HG03139 (cell line): ENCODE measurements at regions not wholly inside any gene's neighbourhood (a gene's known extent, or its start where the extent isn't known, plus 50 kb on each side); places are given as distances from the start of the nearest gene placed in this dataset.
A peak's percentile ranks its signal among the peaks of the same experiment; 100 is the strongest.

ENCODE experiments used
- ATAC-seq: cut with Tn5 transposase; IDR thresholded peaks from one replicate; pipeline ENCODE4 v1.9.1; 2021; ENCODE audit not compliant: unreplicated experiment

DNA sequence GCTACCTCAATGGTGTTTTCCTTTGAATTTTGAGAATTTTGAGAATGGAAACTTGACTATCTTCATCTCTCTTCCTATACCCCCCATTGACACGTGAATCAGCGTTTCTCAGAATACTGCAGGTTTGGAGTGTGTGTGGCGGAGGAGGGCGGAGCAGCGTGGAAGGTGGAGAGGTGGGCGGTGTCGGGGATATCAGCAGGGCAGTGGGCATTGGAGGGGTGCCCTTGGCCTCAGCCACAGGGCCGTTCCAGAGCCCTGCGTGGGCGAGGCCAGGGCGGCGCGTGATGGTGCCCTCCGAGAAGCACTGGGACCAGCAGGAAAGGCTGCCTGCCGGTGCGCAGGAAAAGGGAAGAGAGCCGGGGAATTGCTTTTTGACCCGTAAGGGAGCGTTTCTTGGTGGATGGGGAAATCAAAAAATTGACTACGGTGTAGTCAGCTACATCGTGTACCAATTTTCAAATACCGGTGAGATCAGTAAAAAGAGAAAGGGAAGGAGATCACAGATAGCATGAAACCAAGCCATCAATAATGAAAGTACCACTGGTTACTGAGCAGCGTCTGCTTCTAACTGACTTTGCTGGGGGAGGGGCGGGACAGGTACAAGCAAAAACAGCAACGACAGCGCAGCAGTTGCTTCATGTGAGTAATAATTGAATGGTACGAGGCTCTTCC lies 82.7 kb upstream of the DUSP22 start:
- no peak for ATAC-seq

- no peak for ATAC-seq
These were observed 82.2 kb upstream of the DUSP22 start for GRCh38 chr6:210104-210456.

DNA sequence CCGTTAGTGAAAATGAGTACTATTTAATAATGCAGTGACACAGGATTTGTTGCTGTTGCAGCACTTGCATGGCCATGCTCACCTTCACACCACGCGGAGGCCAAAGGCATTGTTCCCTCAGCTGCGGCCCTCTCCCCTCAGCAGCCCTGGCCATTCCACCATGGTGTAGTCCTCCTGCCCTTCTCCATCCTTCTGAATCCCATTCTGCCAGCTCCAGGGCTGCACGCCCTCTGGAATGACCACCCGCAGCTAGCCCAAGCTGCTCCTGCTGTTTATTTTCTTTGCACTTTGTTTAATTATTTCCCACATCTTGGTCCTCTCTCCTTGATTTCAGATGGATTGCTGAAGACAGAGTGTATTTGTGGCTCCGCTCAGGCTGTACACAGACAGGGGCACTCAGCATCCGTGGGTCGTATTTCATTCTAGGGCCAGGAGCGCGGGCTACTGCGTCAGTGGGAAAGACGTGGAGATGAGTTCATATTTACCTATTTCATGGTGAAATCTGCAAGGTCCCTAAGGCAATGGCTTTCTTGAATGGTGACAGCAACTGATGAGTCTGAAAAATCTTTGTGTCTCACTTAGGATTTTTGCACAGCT lies 81.4 kb upstream of the DUSP22 start:
- ATAC-seq: no peak

GRCh38 chr6:211871-212497 lies 80.3 kb upstream of the DUSP22 start:
- no peak for ATAC-seq

DNA sequence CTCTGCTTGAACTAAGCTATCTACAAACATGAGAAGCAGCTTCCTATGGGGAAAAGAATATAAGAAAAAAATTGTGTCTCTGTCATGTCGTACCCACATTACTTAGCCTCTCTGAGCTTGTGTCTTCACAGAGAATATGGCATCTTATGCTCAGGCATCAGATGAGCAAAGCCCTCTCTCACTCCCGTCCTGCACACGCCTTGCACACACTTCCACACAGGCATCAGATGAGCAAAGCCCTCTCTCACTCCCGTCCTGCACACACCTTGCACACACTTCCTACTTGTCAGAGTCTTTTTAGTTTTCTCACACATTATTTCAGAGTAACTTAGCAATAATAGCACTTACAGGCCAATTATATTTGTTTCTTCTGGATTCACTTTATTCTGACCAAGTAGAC lies 79.0 kb upstream of the DUSP22 start:
- ATAC-seq: no peak

GRCh38 chr6:214428-214827 lies 77.9 kb upstream of the DUSP22 start:
- ATAC-seq: no peak

DNA sequence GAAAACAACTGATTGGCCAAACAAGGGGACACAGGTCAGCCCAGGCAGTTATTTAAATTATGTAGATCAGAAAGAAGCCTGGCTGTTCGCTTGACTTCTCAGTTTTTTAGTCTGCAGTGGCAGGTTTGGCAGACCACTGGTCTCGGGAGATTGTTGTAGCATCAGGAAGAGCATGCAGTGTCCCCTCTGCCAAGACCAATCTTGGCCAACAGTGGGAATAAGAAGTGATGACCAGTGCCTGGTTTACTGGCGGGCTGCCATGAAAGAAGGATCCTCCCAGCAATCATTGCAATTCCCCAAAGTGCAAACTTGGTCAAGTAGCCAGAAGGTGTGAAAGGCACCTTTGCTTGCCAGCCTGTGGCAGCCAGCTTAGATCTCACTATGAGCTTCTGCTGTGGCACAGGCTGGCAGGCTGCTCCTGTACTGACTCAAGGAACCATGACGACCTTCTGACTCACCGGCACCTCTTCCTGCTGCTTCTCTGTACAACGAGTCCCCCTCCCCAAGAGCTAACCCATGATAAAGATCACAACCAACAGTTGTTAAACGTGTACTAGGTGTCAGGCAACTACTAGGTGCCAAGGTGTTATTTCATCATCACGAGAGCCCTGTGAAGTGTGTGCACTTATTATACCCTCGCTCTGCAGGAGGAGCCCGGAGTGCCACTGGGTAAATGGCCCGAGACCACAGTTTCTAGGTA lies 76.8 kb upstream of the DUSP22 start:
- no peak for ATAC-seq

DNA sequence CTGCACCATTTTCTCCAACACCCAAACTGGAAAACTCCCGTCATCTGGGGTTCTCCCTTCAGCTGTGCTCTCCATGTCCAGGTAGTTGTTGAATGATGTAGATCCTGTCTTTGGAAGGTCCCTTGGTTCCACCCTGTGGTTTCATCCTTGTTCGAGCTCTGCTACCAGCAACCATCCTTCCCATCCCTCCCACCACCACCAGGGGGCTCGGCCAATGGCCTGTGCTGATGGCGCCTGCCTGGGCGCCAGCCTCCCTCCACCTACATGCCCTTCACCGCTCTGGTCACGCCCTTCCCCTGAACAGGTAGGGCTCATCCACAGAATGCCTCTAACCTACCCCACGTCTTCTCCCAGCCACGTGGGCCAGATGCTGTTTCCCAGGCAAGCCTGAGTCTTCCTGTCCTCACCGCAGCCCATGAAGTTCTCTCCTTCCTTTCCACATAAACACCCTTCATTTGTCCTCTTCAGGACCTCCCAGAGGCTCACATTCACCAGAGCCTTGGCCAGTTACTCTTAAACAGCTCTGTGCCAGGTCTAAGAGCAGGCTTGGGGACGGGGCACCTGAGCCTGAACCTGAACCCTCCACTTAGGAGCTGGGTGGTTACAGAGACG lies 75.1 kb upstream of the DUSP22 start:
- no peak for ATAC-seq

- peak; percentile 40 for ATAC-seq
These were observed 73.9 kb upstream of the DUSP22 start for GRCh38 chr6:218153-219018.

GRCh38 chr6:219019-219570 lies 73.2 kb upstream of the DUSP22 start:
- ATAC-seq: no peak

GRCh38 chr6:219641-220198 lies 72.6 kb upstream of the DUSP22 start:
- no peak for ATAC-seq

- ATAC-seq: no peak
These were observed 72.0 kb upstream of the DUSP22 start for GRCh38 chr6:220312-220711.

DNA sequence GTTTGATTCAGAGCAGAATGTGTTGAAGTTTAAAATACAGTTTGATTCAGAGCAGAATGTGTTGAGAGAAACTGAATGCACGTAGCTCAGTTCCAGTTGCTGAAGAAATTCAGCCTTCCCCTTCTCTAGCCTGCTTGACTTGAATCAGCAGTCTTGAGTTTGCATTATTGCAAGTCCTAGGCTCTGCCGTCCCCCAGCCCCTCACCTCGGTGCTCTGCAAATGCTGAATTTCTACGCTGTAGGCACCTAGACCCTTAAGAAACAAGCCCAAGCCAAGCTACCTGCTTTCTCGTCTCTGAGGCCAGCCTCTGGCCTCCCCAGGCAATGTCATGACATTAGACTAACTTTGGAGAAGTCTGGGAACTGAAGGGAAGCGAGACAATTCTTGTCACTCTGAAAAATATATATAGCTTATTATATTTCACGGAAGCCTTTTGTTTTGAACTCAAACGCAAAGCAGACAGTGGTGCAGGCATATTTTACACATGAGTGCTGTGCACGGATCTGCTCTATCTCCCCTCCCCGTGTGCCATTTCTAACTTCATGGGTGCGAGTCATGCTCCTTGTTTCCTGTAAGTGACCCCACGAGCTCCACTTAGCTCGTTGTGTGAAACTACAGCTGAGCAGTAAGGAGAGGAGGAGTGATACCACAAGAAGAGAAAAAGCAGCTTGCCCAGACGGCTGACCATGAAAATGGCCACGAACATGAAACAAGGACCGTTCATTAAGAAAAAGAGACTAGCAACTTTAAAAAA lies 71.4 kb upstream of the DUSP22 start:
- no peak for ATAC-seq

- no peak for ATAC-seq
These were observed 70.5 kb upstream of the DUSP22 start for GRCh38 chr6:221531-222349.

DNA sequence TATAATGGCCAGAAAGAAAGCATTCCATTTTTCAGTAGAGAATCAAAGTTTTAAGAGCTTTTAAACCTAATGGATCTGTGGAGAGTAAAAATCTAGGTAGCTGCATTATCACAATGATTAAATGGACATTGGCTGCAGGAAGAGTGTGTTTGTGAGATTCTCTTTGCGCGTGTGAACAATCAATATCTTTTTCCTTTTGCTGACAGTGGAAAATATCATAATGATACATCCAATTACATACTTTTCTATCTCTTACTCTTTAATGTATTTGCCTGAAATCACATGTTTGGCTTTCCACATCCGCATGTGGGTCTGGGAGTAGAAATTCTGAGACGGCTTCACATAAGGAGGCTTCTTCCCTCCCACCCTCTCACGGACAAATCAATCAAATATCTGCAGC lies 69.8 kb upstream of the DUSP22 start:
- ATAC-seq: no peak

DNA sequence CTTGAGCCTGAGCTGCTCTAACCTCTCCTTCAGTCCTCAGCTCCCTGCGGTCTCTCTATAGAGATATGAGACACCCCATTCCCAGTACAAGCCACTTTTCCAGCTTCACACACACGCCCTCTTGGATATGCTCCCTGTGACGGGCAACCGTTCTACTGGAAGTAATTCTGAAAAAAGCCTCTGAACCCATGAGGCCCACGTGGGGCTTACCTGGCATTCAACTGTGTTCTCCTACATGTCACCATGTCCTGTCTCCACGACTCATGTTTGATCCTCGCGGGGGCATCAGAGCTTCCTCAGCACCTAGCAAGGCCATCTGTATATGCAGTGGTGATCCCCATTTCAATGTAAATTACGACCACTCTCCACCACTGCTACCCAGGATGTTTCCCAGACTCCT lies 69.2 kb upstream of the DUSP22 start:
- ATAC-seq: no peak

DNA sequence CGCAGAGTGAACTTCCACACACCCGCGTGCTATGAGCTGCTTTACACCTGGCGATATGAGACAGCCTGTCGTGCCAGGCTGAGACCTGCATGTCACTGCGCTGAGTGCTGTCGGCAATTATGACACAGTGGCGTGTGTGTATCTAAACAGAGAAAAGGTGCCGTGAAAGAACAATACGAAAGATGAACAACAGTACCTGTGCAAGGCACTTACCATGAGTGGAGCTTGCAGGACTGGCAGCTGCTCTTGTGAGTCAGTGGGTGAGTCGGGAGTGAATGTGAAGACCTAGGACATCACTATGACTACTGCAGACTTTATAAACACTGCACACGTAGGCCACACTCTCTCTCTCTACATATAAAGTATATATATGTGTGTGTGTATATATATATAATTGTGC lies 68.5 kb upstream of the DUSP22 start:
- no peak for ATAC-seq

GRCh38 chr6:224350-224749 lies 67.9 kb upstream of the DUSP22 start:
- no peak for ATAC-seq
